Lower leg skin (tissue), 4 donors: ENCODE measurements at regions not wholly inside any gene's neighbourhood (a gene's known extent, or its start where the extent isn't known, plus 50 kb on each side); places are given as distances from the start of the nearest gene placed in this dataset.

ENCODE experiments used
- DNase-seq, 2 donors: peaks; one replicate each; pipeline ENCODE4 v3.0.0-alpha.2; 2019; ENCODE audit warnings: low spot score in 2 of 2
- H3K4me3 ChIP-seq: fragments of 200-600 bp; sonication (generic); 2 replicates; pipeline ENCODE4 v1.5.1; 2017; ENCODE audit warnings: mild to moderate bottlenecking, low read depth; ENCODE audit not compliant: poor library complexity, severe bottlenecking
- POLR2A ChIP-seq, 2 donors: fragments of 450-650 bp; IDR thresholded peaks; one replicate each; pipeline ENCODE4 v1.6.1; 2016 to 2017; ENCODE audit warnings: antibody characterized with exemption in 2 of 2, mild to moderate bottlenecking in 1 of 2, moderate library complexity in 1 of 2
- WGBS, 2 donors: methylation state at CpG; one replicate each; pipeline ENCODE4 v1.1.5; 2018; 5-methylcytosine and 5-hydroxymethylcytosine counted together
- intact Hi-C: fragments of 100-400 bp; cut with DNase I; formaldehyde crosslinking; loops from one replicate; pipeline ENCODE4 v1.15.0; 2023; ENCODE audit warnings: low total_unique reads
- TF ChIP-seq, protein P1 (sequence below), 3 donors: fragments of 450-650 bp; IDR thresholded peaks; one replicate each; pipeline ENCODE4 v1.5.1; 2016; ENCODE audit warnings: antibody characterized with exemption in 3 of 3, mild to moderate bottlenecking in 3 of 3, moderate library complexity in 2 of 3

- WGBS, 2 donors, result 56 to 72% methylated on average over 2 of the region's 2 CpGs
- H3K4me3 ChIP-seq, result no peak overlapping the region
- TF ChIP-seq POLR2A (IDR thresholded peaks at IDR 0.05), result no peak
- TF ChIP-seq, protein P1, sequence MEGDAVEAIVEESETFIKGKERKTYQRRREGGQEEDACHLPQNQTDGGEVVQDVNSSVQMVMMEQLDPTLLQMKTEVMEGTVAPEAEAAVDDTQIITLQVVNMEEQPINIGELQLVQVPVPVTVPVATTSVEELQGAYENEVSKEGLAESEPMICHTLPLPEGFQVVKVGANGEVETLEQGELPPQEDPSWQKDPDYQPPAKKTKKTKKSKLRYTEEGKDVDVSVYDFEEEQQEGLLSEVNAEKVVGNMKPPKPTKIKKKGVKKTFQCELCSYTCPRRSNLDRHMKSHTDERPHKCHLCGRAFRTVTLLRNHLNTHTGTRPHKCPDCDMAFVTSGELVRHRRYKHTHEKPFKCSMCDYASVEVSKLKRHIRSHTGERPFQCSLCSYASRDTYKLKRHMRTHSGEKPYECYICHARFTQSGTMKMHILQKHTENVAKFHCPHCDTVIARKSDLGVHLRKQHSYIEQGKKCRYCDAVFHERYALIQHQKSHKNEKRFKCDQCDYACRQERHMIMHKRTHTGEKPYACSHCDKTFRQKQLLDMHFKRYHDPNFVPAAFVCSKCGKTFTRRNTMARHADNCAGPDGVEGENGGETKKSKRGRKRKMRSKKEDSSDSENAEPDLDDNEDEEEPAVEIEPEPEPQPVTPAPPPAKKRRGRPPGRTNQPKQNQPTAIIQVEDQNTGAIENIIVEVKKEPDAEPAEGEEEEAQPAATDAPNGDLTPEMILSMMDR (IDR thresholded peaks at IDR 0.05), result no peak
- intact Hi-C loops, result no loop called here
- no peak for DNase-seq
Measured at GRCh38 chr13:36516225-36516624, 83.9 kb downstream of the CCNA1 start.

DNA sequence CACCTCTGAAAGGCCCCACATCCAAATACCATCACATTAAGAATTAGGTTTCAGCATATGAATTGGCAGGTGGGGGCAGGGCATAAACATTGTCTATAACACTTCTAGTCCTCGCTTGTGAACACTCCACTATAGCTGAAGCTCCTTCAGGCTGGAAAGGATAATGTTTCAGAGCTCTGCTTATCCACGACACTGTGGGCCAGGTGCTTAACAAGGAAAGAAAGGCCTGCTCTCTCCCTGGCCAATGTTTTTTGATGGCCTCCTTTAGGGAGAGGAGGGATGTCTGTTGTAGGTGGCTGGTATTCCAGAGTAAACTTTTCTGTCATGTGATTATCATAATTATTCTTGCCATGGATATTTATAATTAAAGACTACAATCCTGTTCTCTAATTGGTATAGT lies 86.4 kb downstream of the CCNA1 start:
- 81 to 97% methylated on average over 2 of the region's 2 CpGs for WGBS, 2 donors
- intact Hi-C loops, result no loop called here
- DNase-seq, result no peak
- no peak for TF ChIP-seq POLR2A (IDR thresholded peaks at IDR 0.05)
- TF ChIP-seq, protein P1 (IDR thresholded peaks at IDR 0.05), result no peak
- H3K4me3 ChIP-seq, result no peak overlapping the region

GRCh38 chr13:36519432-36519831 lies 87.1 kb downstream of the CCNA1 start:
- intact Hi-C loops, result no loop called here
- no peak for TF ChIP-seq POLR2A (IDR thresholded peaks at IDR 0.05)
- TF ChIP-seq, protein P1 (IDR thresholded peaks at IDR 0.05), result no peak
- no peak overlapping the region for H3K4me3 ChIP-seq
- no peak for DNase-seq
- WGBS, 2 donors, result 68 to 72% methylated on average over 2 of the region's 2 CpGs

DNA sequence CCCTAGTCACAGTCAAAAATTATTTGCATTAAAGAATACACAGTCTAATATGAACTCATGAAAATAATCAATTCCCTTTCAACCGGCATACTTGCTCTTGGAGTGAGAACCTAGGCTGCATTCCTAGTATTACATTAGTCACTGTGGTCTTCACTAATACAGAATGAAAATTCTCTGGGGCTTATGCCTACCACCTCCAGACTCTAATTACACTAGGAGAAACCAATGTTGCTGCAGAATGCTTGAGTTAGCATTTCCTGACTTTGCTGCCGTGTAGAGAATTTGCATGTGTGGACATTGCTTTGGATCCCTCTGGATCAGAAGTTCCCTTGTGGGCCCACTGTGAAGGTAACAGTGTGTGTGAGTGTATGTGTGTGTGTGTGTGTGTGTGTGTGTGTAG lies 87.8 kb downstream of the CCNA1 start:
- intact Hi-C loops, result no loop called here
- no peak for TF ChIP-seq POLR2A (IDR thresholded peaks at IDR 0.05)
- TF ChIP-seq, protein P1 (IDR thresholded peaks at IDR 0.05), result no peak
- 59 to 79% methylated on average over 2 of the region's 2 CpGs for WGBS, 2 donors
- H3K4me3 ChIP-seq, result no peak overlapping the region
- no peak for DNase-seq

DNA sequence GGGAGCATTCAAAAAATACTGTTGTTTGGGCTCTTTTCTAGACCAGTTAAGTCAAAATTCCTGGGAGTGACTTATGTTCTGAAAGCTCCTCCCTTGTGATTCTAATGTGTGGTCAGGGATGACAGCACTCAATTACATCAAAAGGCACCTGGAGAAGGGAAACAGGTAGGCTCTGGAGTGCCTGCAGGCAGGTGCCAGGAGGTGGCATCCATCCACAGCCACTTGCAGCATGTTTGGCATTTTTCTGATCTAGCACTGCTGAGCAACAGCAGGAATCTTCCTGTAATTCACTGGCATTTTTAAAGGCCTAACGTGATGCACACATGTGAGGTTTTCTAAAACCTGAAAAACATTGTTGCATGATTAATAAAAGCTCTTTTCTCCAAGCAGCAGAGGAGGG lies 94.6 kb downstream of the CCNA1 start:
- no peak for DNase-seq
- H3K4me3 ChIP-seq, result no peak overlapping the region
- TF ChIP-seq, protein P1 (IDR thresholded peaks at IDR 0.05), result no peak
- TF ChIP-seq POLR2A (IDR thresholded peaks at IDR 0.05), result no peak
- WGBS, 2 donors, result 25 to 56% methylated on average over 1 of the region's 1 CpG
- intact Hi-C loops, result no loop called here

- intact Hi-C loops, result no loop called here
- 83 to 87% methylated on average over 8 of the region's 8 CpGs for WGBS, 2 donors
- no peak overlapping the region for H3K4me3 ChIP-seq
- no peak for TF ChIP-seq POLR2A (IDR thresholded peaks at IDR 0.05)
- TF ChIP-seq, protein P1 (IDR thresholded peaks at IDR 0.05), result no peak
- no peak for DNase-seq
Measured at GRCh38 chr13:36528105-36528504, 95.8 kb downstream of the CCNA1 start.
